GM12872 (cell line): ENCODE measurements at regions not wholly inside any gene's neighbourhood (a gene's known extent, or its start where the extent isn't known, plus 50 kb on each side); places are given as distances from the start of the nearest gene placed in this dataset.

Experiments used
- CTCF ChIP-seq: IDR thresholded peaks from 3 replicates; pipeline ENCODE4 v1.5.1; 2011; ENCODE audit warnings: low read depth, mild to moderate bottlenecking, low read length, moderate library complexity; ENCODE audit not compliant: insufficient read depth

- no peak for TF ChIP-seq CTCF
These were observed 1138.5 kb upstream of the PHF14 start for GRCh38 chr7:9835199-9835598.

- no peak for TF ChIP-seq CTCF
These were observed 1137.0 kb upstream of the PHF14 start for GRCh38 chr7:9836671-9837070.

- TF ChIP-seq CTCF = no peak
These were observed 1131.4 kb upstream of the PHF14 start for GRCh38 chr7:9842301-9842700.

- TF ChIP-seq CTCF = no peak
These were observed 1126.8 kb upstream of the PHF14 start for GRCh38 chr7:9846902-9847301.

- TF ChIP-seq CTCF = no peak
These were observed 1119.1 kb upstream of the PHF14 start for GRCh38 chr7:9854605-9855004.

- TF ChIP-seq CTCF = no peak
These were observed 1117.0 kb upstream of the PHF14 start for GRCh38 chr7:9856668-9857067.

- TF ChIP-seq CTCF = no peak
These were observed 1110.1 kb upstream of the PHF14 start for GRCh38 chr7:9863545-9863944.

- no peak for TF ChIP-seq CTCF
These were observed 1104.5 kb upstream of the PHF14 start for GRCh38 chr7:9869151-9869550.
